SK-N-SH treated with all-trans-retinoic acid at 6 μM for 48 hours (cell line): ENCODE measurements at regions not wholly inside any gene's neighbourhood (a gene's known extent, or its start where the extent isn't known, plus 50 kb on each side); places are given as distances from the start of the nearest gene placed in this dataset.

Experiments
- ATAC-seq: fragments of 200-7000 bp; cut with Tn5 transposase; 3 replicates; pipeline ENCODE4 v1.9.1; 2020; ENCODE audit warnings: mild to moderate bottlenecking, moderate library complexity
- ARNTL ChIP-seq: fragments of 450-650 bp; formaldehyde crosslinking; IDR thresholded peaks from 2 replicates; pipeline ENCODE4 v1.5.0; 2020; ENCODE audit warnings: low read depth, mild to moderate bottlenecking, moderate library complexity, borderline replicate concordance
- ESRRG ChIP-seq: fragments of 250-450 bp; sonication (Bioruptor Pico); IDR thresholded peaks from 2 replicates; pipeline ENCODE4 v1.6.1; 2021; ENCODE audit warnings: mild to moderate bottlenecking
- GLIS3 ChIP-seq: fragments of 250-450 bp; sonication (Bioruptor Pico); IDR thresholded peaks from 2 replicates; pipeline ENCODE4 v1.5.0; 2020; ENCODE audit warnings: mild to moderate bottlenecking, moderate library complexity
- ISL1 ChIP-seq: fragments of 250-450 bp; sonication (Bioruptor Pico); IDR thresholded peaks from 2 replicates; pipeline ENCODE4 v2.1.2; 2022; ENCODE audit warnings: mild to moderate bottlenecking, moderate library complexity
- PPARA ChIP-seq: fragments of 250-450 bp; sonication (Bioruptor Pico); IDR thresholded peaks from 2 replicates; pipeline ENCODE4 v1.5.0; 2020; ENCODE audit warnings: mild to moderate bottlenecking, borderline replicate concordance
- SNAI2 ChIP-seq: fragments of 250-450 bp; sonication (Bioruptor Pico); IDR thresholded peaks from 2 replicates; pipeline ENCODE4 v1.5.0; 2020; ENCODE audit warnings: mild to moderate bottlenecking, moderate library complexity
- TCF4 ChIP-seq: fragments of 250-450 bp; sonication (Bioruptor Pico); IDR thresholded peaks from 2 replicates; pipeline ENCODE4 v1.8.0; 2021; ENCODE audit warnings: mild to moderate bottlenecking, moderate library complexity, borderline replicate concordance
- ZC3H10 ChIP-seq: fragments of 250-450 bp; sonication (Bioruptor Pico); IDR thresholded peaks from 2 replicates; pipeline ENCODE4 v1.5.1; 2021; ENCODE audit warnings: mild to moderate bottlenecking, moderate library complexity
- ZFP30 ChIP-seq: fragments of 450-650 bp; formaldehyde crosslinking; IDR thresholded peaks from 2 replicates; pipeline ENCODE4 v1.5.0; 2022; ENCODE audit warnings: mild to moderate bottlenecking, moderate library complexity
- ZNF565 ChIP-seq: fragments of 450-650 bp; formaldehyde crosslinking; conservative IDR thresholded peaks from 2 replicates; pipeline ENCODE4 v1.5.0; 2020; ENCODE audit warnings: low read depth, mild to moderate bottlenecking, moderate library complexity
- ZNF70 ChIP-seq: fragments of 450-650 bp; formaldehyde crosslinking; IDR thresholded peaks from 2 replicates; pipeline ENCODE4 v1.5.0; 2020; ENCODE audit warnings: mild to moderate bottlenecking, moderate library complexity
- TF ChIP-seq, protein P1 (sequence below): fragments of 250-450 bp; sonication (Bioruptor Pico); IDR thresholded peaks from 2 replicates; pipeline ENCODE4 v1.5.1; 2020; ENCODE audit warnings: low read depth, mild to moderate bottlenecking, moderate library complexity
- TF ChIP-seq, protein P2 (sequence below): fragments of 250-450 bp; sonication (Bioruptor Pico); IDR thresholded peaks from 2 replicates; pipeline ENCODE4 v1.5.1; 2021; ENCODE audit warnings: mild to moderate bottlenecking, moderate library complexity
- TF ChIP-seq, protein P3 (sequence below): fragments of 250-450 bp; sonication (Bioruptor Pico); IDR thresholded peaks from 2 replicates; pipeline ENCODE4 v1.5.0; 2020; ENCODE audit warnings: mild to moderate bottlenecking, moderate library complexity
- TF ChIP-seq, protein P4 (sequence below): fragments of 250-450 bp; sonication (Bioruptor Pico); IDR thresholded peaks from 2 replicates; pipeline ENCODE4 v1.8.0; 2021; ENCODE audit warnings: low read depth, mild to moderate bottlenecking, moderate library complexity, borderline replicate concordance

DNA sequence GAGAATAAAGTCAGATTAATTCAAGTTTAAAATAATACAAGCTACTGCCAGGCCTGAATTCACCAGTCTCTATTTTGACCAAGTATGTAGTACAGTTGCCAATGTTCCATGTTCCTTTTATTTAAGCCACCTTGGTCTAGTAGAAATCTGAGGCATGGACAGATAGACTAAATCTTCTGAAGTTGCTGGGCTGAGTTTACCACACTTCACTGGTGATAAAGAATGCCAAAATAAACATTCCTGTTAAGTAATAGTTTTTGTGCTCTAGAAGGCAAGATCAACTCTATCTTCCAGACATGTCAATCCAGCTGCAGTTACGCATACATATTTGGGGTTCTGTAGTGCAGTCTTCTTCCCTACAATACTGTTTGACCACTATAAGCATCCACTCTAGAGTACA is 83.9 kb upstream of the C11orf87 start (continued):
- TF ChIP-seq ZC3H10 (CRISPR knock-in tag) (no peak), ZFP30 (CRISPR knock-in tag) (no peak), ZNF70 (CRISPR knock-in tag) (no peak)
- TF ChIP-seq, protein P1, sequence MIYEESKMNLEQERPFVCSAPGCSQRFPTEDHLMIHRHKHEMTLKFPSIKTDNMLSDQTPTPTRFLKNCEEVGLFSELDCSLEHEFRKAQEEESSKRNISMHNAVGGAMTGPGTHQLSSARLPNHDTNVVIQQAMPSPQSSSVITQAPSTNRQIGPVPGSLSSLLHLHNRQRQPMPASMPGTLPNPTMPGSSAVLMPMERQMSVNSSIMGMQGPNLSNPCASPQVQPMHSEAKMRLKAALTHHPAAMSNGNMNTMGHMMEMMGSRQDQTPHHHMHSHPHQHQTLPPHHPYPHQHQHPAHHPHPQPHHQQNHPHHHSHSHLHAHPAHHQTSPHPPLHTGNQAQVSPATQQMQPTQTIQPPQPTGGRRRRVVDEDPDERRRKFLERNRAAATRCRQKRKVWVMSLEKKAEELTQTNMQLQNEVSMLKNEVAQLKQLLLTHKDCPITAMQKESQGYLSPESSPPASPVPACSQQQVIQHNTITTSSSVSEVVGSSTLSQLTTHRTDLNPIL (CRISPR knock-in tag) = no peak
- TF ChIP-seq, all 23 proteins: peak for 0

DNA sequence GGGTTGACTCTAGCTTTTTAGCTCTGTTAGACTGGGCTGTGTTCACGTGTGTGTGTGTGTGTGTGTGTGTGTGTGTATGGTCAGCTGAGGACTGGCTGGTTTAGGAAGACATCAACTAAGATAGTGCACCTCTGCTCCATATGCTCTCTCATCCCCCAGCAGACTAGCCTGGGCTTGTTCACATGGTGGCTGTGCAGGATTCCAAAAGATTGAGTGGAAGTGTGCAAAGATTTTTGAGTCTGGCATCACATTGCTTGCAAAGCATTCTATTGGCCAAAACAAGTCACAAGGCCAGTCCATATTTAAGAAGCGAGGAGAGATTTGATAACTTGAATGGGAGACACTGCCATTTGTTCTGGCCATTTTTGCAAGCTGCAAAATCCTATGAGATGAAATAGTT is 79.7 kb upstream of the C11orf87 start:
- TF ChIP-seq, protein P2, sequence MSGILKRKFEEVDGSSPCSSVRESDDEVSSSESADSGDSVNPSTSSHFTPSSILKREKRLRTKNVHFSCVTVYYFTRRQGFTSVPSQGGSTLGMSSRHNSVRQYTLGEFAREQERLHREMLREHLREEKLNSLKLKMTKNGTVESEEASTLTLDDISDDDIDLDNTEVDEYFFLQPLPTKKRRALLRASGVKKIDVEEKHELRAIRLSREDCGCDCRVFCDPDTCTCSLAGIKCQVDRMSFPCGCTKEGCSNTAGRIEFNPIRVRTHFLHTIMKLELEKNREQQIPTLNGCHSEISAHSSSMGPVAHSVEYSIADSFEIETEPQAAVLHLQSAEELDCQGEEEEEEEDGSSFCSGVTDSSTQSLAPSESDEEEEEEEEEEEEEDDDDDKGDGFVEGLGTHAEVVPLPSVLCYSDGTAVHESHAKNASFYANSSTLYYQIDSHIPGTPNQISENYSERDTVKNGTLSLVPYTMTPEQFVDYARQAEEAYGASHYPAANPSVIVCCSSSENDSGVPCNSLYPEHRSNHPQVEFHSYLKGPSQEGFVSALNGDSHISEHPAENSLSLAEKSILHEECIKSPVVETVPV (CRISPR knock-in tag) = no peak
- TF ChIP-seq ARNTL (no peak), ISL1 (CRISPR knock-in tag) (no peak), SNAI2 (no peak), ZNF70 (CRISPR knock-in tag) (no peak)
- TF ChIP-seq, protein P3, sequence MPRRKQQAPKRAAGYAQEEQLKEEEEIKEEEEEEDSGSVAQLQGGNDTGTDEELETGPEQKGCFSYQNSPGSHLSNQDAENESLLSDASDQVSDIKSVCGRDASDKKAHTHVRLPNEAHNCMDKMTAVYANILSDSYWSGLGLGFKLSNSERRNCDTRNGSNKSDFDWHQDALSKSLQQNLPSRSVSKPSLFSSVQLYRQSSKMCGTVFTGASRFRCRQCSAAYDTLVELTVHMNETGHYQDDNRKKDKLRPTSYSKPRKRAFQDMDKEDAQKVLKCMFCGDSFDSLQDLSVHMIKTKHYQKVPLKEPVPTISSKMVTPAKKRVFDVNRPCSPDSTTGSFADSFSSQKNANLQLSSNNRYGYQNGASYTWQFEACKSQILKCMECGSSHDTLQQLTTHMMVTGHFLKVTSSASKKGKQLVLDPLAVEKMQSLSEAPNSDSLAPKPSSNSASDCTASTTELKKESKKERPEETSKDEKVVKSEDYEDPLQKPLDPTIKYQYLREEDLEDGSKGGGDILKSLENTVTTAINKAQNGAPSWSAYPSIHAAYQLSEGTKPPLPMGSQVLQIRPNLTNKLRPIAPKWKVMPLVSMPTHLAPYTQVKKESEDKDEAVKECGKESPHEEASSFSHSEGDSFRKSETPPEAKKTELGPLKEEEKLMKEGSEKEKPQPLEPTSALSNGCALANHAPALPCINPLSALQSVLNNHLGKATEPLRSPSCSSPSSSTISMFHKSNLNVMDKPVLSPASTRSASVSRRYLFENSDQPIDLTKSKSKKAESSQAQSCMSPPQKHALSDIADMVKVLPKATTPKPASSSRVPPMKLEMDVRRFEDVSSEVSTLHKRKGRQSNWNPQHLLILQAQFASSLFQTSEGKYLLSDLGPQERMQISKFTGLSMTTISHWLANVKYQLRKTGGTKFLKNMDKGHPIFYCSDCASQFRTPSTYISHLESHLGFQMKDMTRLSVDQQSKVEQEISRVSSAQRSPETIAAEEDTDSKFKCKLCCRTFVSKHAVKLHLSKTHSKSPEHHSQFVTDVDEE (CRISPR knock-in tag) = no peak
- TF ChIP-seq, protein P1 (CRISPR knock-in tag) = no peak
- ATAC-seq = no peak

DNA sequence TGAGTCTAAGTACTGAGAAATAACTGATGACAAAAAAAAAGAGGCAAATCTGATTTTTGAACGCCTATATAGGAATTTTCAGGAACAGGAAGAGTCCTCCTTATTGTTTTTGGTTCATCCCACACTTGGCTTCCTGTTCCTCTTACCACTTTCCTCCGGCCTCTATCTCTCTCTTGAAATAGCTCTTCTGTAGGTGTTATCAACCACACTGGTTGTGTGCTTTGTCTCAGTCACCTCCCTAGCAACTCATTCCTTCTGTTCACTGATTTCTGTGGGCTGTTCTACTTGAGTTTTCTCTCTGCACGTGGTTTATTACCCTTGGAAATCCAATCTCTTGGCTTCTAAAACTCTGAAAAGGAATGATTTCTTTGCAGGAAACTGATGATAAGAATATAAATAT is 78.7 kb upstream of the C11orf87 start:
- ATAC-seq = no peak
- TF ChIP-seq, protein P1 (CRISPR knock-in tag) = no peak
- no peak for TF ChIP-seq ESRRG (CRISPR knock-in tag)
- TF ChIP-seq ZNF565 (CRISPR knock-in tag) = no peak
- TF ChIP-seq PPARA = no peak
- no peak for TF ChIP-seq TCF4 (CRISPR knock-in tag)
- no peak for TF ChIP-seq GLIS3
- TF ChIP-seq, protein P3 (CRISPR knock-in tag) = no peak
- TF ChIP-seq, protein P2 (CRISPR knock-in tag) = no peak

DNA sequence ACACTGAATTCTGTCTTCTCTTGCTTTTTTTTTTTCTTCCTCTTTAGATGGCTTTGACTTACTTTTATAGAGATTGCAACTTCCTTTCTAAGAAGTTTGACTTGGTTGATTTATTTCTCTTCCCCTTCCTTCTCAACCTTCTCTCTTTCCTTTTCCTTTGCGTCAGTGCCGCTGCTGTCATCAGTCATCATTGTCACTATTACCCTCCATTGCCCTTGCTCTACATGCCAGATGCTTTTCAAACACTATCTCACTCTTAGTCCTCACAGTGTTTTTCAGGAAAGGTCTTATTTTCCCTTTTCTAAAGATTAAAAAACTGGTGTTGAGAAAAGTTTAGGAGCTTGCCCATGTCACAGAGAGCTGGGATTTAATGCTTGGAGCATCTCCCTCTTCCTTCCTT is 74.7 kb upstream of the C11orf87 start:
- no peak for ATAC-seq
- TF ChIP-seq, protein P1 (CRISPR knock-in tag) = no peak
- TF ChIP-seq ESRRG (CRISPR knock-in tag) (no peak), ZC3H10 (CRISPR knock-in tag) (no peak), ZNF565 (CRISPR knock-in tag) (no peak)
- TF ChIP-seq, protein P3 (CRISPR knock-in tag) = no peak
- TF ChIP-seq, protein P4, sequence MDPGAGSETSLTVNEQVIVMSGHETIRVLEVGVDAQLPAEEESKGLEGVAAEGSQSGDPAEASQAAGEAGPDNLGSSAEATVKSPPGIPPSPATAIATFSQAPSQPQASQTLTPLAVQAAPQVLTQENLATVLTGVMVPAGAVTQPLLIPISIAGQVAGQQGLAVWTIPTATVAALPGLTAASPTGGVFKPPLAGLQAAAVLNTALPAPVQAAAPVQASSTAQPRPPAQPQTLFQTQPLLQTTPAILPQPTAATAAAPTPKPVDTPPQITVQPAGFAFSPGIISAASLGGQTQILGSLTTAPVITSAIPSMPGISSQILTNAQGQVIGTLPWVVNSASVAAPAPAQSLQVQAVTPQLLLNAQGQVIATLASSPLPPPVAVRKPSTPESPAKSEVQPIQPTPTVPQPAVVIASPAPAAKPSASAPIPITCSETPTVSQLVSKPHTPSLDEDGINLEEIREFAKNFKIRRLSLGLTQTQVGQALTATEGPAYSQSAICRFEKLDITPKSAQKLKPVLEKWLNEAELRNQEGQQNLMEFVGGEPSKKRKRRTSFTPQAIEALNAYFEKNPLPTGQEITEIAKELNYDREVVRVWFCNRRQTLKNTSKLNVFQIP (CRISPR knock-in tag) = no peak
